Fibroblast of lung (primary cell): ENCODE measurements at regions not wholly inside any gene's neighbourhood (a gene's known extent, or its start where the extent isn't known, plus 50 kb on each side); places are given as distances from the start of the nearest gene placed in this dataset.

ENCODE experiments used
- DNase-seq, 2 donors: peaks; one replicate each; pipeline versions ENCODE4 v3.0.0 to v3.0.0-alpha.2; 2010; ENCODE audit warnings: low read depth in 2 of 2
- H2AFZ ChIP-seq: 2 replicates; pipeline ENCODE4 v1.5.1; 2012; ENCODE audit warnings: low read length, control low read depth, inconsistent platforms
- H3K27ac ChIP-seq: 2 replicates; pipeline ENCODE4 v1.5.1; 2011; ENCODE audit warnings: low read length, control low read depth; ENCODE audit not compliant: insufficient read depth
- H3K27me3 ChIP-seq: 2 replicates; pipeline ENCODE4 v1.5.1; 2011; ENCODE audit warnings: mild to moderate bottlenecking, low read length; ENCODE audit not compliant: control insufficient read depth, insufficient read depth
- H3K36me3 ChIP-seq: 2 replicates; pipeline ENCODE4 v1.5.1; 2011; ENCODE audit warnings: low read length; ENCODE audit not compliant: control insufficient read depth, insufficient read depth
- H3K4me1 ChIP-seq: 2 replicates; pipeline ENCODE4 v1.5.1; 2011; ENCODE audit warnings: low read length; ENCODE audit not compliant: control insufficient read depth, insufficient read depth; ENCODE audit errors: extremely low read depth
- H3K4me2 ChIP-seq: 2 replicates; pipeline ENCODE4 v1.5.1; 2011; ENCODE audit warnings: low read length, control low read depth; ENCODE audit not compliant: insufficient read depth; ENCODE audit errors: extremely low read depth
- H3K4me3 ChIP-seq, 4 experiments: fragments of 200-600 bp in 1 of 4; sonication (generic) in 1 of 4; replicated peaks in 1 of 4; 2 replicates each; pipeline ENCODE4 v1.5.1; 2011 to 2016; ENCODE audit warnings: low read length in 4 of 4, low read depth in 3 of 4, mild to moderate bottlenecking in 3 of 4, control low read depth in 2 of 4, inconsistent platforms in 1 of 4, mixed read lengths in 1 of 4; ENCODE audit not compliant: insufficient read depth in 1 of 4; ENCODE audit errors: control extremely low read depth in 1 of 4
- H3K79me2 ChIP-seq: 2 replicates; pipeline ENCODE4 v1.5.1; 2012; ENCODE audit warnings: mild to moderate bottlenecking, low read length, inconsistent platforms; ENCODE audit not compliant: control insufficient read depth, insufficient read depth
- H3K9ac ChIP-seq: 2 replicates; pipeline ENCODE4 v1.5.1; 2011; ENCODE audit warnings: mild to moderate bottlenecking, low read length, control low read depth; ENCODE audit not compliant: insufficient read depth
- H3K9me3 ChIP-seq: 2 replicates; pipeline ENCODE4 v1.5.1; 2012; ENCODE audit warnings: low read depth, low read length; ENCODE audit not compliant: control insufficient read depth, insufficient read depth
- H4K20me1 ChIP-seq: 2 replicates; pipeline ENCODE4 v1.5.1; 2011; ENCODE audit warnings: low read length; ENCODE audit not compliant: control insufficient read depth, insufficient read depth; ENCODE audit errors: extremely low read depth
- CTCF ChIP-seq, 2 donors: IDR thresholded peaks in 1 of 2; conservative IDR thresholded peaks in 1 of 2; 1 replicate in 1 of 2; 2 replicates in 1 of 2; pipeline ENCODE4 v1.5.1; 2011 to 2012; ENCODE audit warnings: low read length in 2 of 2, control low read depth in 1 of 2, inconsistent platforms in 1 of 2, low read depth in 1 of 2, mild to moderate bottlenecking in 1 of 2
- EZH2 ChIP-seq: IDR thresholded peaks from 2 replicates; pipeline ENCODE4 v1.5.1; 2012; ENCODE audit warnings: low read length, control low read depth, mild to moderate bottlenecking; ENCODE audit errors: missing control alignments

DNA sequence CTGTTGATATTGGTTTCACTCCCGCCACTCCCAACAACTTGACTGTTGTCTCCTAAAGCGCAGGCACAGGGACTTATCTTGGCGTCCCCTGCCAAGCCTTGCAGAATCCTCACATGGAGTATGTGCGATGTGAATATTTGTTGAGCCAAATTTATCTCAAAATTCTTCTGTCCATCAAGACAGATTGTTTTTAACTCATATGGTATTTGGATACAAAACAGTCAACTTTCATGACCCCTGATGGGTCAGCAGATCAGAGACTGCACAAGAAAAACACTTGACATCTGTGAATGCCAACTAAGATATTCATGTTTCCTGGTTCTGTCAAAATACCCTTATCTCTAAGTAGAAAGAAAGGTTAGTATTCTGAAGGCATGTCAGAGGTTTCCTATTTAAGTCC lies 221.7 kb upstream of the BLID start:
- Histone ChIP-seq H3K79me2 (no peaks in the 10 kb centered on the region), H3K4me1 (peaks cover 2% of the 10 kb centered on the region), H3K4me3 (no peak overlapping the region), H3K36me3 (no peaks in the 10 kb centered on the region), H4K20me1 (no peaks in the 10 kb centered on the region), H3K27me3 (no peaks in the 10 kb centered on the region), H3K27ac (no peak overlapping the region), H3K9me3 (no peaks in the 10 kb centered on the region), H3K9ac (no peak overlapping the region), H3K4me2 (no peak overlapping the region), H2AFZ (no peak overlapping the region)
- TF ChIP-seq CTCF (conservative IDR thresholded peaks at IDR 0.05 in 1 of 2, IDR thresholded peaks at IDR 0.05 in 1 of 2; ENCODE audit: low read depth in 1 of 2, low read length in 2 of 2), result no peak
- no peak for TF ChIP-seq EZH2
- DNase-seq, result peak in 1 of 2 donors; percentile 36

DNA sequence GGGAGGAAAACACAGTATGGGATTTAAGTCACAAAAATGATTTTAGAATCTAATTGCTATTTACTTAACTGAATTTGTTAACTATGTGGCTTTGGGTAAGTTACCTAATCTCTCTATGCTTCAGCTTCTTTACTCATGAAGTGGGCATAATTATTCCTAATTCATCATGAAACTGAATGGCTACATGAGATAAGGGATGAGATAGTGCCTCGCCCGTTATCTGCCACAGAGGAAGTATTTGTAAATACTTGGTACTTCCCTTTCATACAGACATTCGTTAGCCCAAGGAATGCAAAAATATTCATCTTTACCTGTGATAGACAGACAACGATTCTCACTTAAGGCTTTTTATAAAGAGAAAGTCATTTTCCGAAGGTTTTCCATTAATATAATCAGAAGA lies 221.2 kb upstream of the BLID start:
- no peak overlapping the region for H2AFZ ChIP-seq
- no peaks in the 10 kb centered on the region for H4K20me1 ChIP-seq

GRCh38 chr11:122336706-122337105 lies 220.7 kb upstream of the BLID start:
- Histone ChIP-seq H2AFZ (no peak overlapping the region), H3K9ac (no peak overlapping the region), H3K27ac (no peak overlapping the region), H4K20me1 (no peaks in the 10 kb centered on the region), H3K36me3 (no peaks in the 10 kb centered on the region), H3K4me2 (no peak overlapping the region), H3K4me1 (no peaks in the 10 kb centered on the region), H3K4me3 (no peak overlapping the region), H3K79me2 (no peaks in the 10 kb centered on the region), H3K27me3 (no peaks in the 10 kb centered on the region), H3K9me3 (no peaks in the 10 kb centered on the region)
- no peak for DNase-seq
- no peak for TF ChIP-seq EZH2
- TF ChIP-seq CTCF (conservative IDR thresholded peaks at IDR 0.05 in 1 of 2, IDR thresholded peaks at IDR 0.05 in 1 of 2; ENCODE audit: low read depth in 1 of 2, low read length in 2 of 2), result no peak

More for the DNA sequence above, 221.2 kb upstream of the BLID start:
- no peak overlapping the region for H3K27ac ChIP-seq
- no peaks in the 10 kb centered on the region for H3K36me3 ChIP-seq
- no peaks in the 10 kb centered on the region for H3K27me3 ChIP-seq
- no peaks in the 10 kb centered on the region for H3K79me2 ChIP-seq
- no peaks in the 10 kb centered on the region for H3K9me3 ChIP-seq
- H3K4me3 ChIP-seq, result no peak overlapping the region
- H3K4me2 ChIP-seq, result no peak overlapping the region
- no peak overlapping the region for H3K9ac ChIP-seq
- peaks cover 2% of the 10 kb centered on the region for H3K4me1 ChIP-seq
- DNase-seq, result no peak
- no peak for TF ChIP-seq CTCF (conservative IDR thresholded peaks at IDR 0.05 in 1 of 2, IDR thresholded peaks at IDR 0.05 in 1 of 2; ENCODE audit: low read depth in 1 of 2, low read length in 2 of 2)
- TF ChIP-seq EZH2, result no peak
